ENCODE measurements at regions not wholly inside any gene's neighbourhood (a gene's known extent, or its start where the extent isn't known, plus 50 kb on each side); places are given as distances from the start of the nearest gene placed in this dataset.

DNA sequence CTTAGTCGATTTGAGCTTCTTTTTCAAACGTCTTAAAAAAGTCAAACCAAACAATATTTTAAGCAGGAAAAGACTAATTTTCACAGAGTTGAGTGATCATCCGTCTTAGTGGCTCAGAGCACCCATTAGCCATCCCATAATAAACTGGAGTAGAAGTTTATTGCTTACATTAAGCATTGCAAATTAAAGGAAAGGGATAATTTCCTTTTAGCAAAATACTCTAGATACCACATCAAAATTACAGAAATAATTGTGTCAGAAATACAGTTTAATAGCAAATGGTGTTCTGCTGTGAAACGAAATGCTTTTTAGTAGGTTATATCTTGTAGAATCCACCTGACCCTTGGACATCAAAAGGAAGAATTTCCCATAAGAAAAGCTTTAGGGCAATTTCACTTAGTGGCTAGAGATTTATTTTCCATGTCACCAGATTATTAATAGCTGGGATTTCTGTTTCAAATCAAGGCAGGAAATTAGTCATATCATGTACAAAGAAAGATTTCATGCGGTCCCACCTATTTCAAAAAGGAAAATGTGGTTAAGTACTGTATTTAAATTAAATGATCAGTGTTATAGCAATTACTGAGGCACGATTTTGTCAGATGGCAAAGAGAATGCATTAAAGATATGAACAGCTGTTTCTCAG lies 96.2 kb downstream of the NPTX2 start:
- H3K27ac ChIP-seq (ENCODE audit: low read length), result no peak overlapping the region
- TF ChIP-seq CTCF (IDR thresholded peaks at IDR 0.05; ENCODE audit: borderline replicate concordance, extremely low read depth, low read length, poor library complexity, severe bottlenecking) (no peak), EZH2 (IDR thresholded peaks at IDR 0.05; ENCODE audit: borderline replicate concordance, low read depth, low read length, severe bottlenecking) (no peak)
- no peak overlapping the region for H3K4me3 ChIP-seq (ENCODE audit: low read depth in 1 of 2, low read length in 2 of 2)
- H3K4me2 ChIP-seq (ENCODE audit: insufficient read depth, low read length), result no peak overlapping the region
- no peaks in the 10 kb centered on the region for H3K27me3 ChIP-seq (ENCODE audit: insufficient read depth, low read length, poor library complexity)
- no peaks in the 10 kb centered on the region for H3K9me3 ChIP-seq (ENCODE audit: insufficient read depth, low read length, severe bottlenecking)
- no peak for DNase-seq
- no peaks in the 10 kb centered on the region for H4K20me1 ChIP-seq (ENCODE audit: insufficient read depth, low read length)
- H3K36me3 ChIP-seq (ENCODE audit: insufficient read depth, low read length), result no peaks in the 10 kb centered on the region
- no peak overlapping the region for H3K9ac ChIP-seq (ENCODE audit: low read depth, low read length)
- H3K4me1 ChIP-seq (ENCODE audit: insufficient read depth, low read length), result no peaks in the 10 kb centered on the region
- ATAC-seq (ENCODE audit: insufficient read depth, low read depth), result no peak
- H2AFZ ChIP-seq (ENCODE audit: low read depth, low read length), result no peak overlapping the region
- no peaks in the 10 kb centered on the region for H3K79me2 ChIP-seq (ENCODE audit: insufficient read depth, low read length)

DNA sequence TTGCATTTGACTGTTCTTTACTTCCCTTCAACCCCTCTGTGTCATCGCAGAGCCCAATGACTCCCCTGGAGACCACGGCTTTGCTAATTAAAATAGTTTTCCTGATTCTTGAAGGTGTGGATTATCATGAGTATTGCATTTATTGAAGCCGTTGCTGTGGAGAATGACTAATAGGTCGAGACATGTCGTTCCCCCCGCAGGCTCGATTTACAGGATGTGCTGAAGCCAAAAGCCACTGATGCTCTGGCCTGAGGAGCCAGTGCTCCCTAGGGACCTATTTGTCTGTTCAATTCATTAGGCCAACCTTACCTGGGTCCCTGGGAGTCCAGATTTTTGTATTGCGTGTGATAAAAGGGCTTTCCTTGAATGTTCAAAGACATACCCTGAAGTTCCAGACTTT lies 102.3 kb downstream of the NPTX2 start:
- no peaks in the 10 kb centered on the region for H3K4me1 ChIP-seq (ENCODE audit: insufficient read depth, low read length)
- no peak overlapping the region for H3K4me2 ChIP-seq (ENCODE audit: insufficient read depth, low read length)
- H3K27ac ChIP-seq (ENCODE audit: low read length), result no peak overlapping the region
- H3K4me3 ChIP-seq (ENCODE audit: low read depth in 1 of 2, low read length in 2 of 2), result no peak overlapping the region
- no peaks in the 10 kb centered on the region for H3K79me2 ChIP-seq (ENCODE audit: insufficient read depth, low read length)
- no peaks in the 10 kb centered on the region for H3K36me3 ChIP-seq (ENCODE audit: insufficient read depth, low read length)
- no peaks in the 10 kb centered on the region for H3K9me3 ChIP-seq (ENCODE audit: insufficient read depth, low read length, severe bottlenecking)
- no peak overlapping the region for H3K9ac ChIP-seq (ENCODE audit: low read depth, low read length)
- H3K27me3 ChIP-seq (ENCODE audit: insufficient read depth, low read length, poor library complexity), result no peaks in the 10 kb centered on the region
- no peaks in the 10 kb centered on the region for H4K20me1 ChIP-seq (ENCODE audit: insufficient read depth, low read length)
- no peak for DNase-seq
- TF ChIP-seq CTCF (IDR thresholded peaks at IDR 0.05; ENCODE audit: borderline replicate concordance, extremely low read depth, low read length, poor library complexity, severe bottlenecking), result no peak
- TF ChIP-seq EZH2 (IDR thresholded peaks at IDR 0.05; ENCODE audit: borderline replicate concordance, low read depth, low read length, severe bottlenecking), result no peak
- no peak overlapping the region for H2AFZ ChIP-seq (ENCODE audit: low read depth, low read length)
- no peak for ATAC-seq (ENCODE audit: insufficient read depth, low read depth)

- no peak overlapping the region for H3K27ac ChIP-seq (ENCODE audit: low read length)
- no peaks in the 10 kb centered on the region for H3K27me3 ChIP-seq (ENCODE audit: insufficient read depth, low read length, poor library complexity)
These were observed 105.3 kb downstream of the NPTX2 start for GRCh38 chr7:98722402-98722801.

More at GRCh38 chr7:98722402-98722801, 105.3 kb downstream of the NPTX2 start:
- TF ChIP-seq EZH2 (IDR thresholded peaks at IDR 0.05; ENCODE audit: borderline replicate concordance, low read depth, low read length, severe bottlenecking) (no peak), CTCF (IDR thresholded peaks at IDR 0.05; ENCODE audit: borderline replicate concordance, extremely low read depth, low read length, poor library complexity, severe bottlenecking) (no peak)
- H3K36me3 ChIP-seq (ENCODE audit: insufficient read depth, low read length), result no peaks in the 10 kb centered on the region
- ATAC-seq (ENCODE audit: insufficient read depth, low read depth) (no peak), DNase-seq (no peak)
- no peaks in the 10 kb centered on the region for H3K79me2 ChIP-seq (ENCODE audit: insufficient read depth, low read length)
- H4K20me1 ChIP-seq (ENCODE audit: insufficient read depth, low read length), result no peaks in the 10 kb centered on the region
- no peaks in the 10 kb centered on the region for H3K4me1 ChIP-seq (ENCODE audit: insufficient read depth, low read length)
- H3K9ac ChIP-seq (ENCODE audit: low read depth, low read length), result no peak overlapping the region
- no peaks in the 10 kb centered on the region for H3K9me3 ChIP-seq (ENCODE audit: insufficient read depth, low read length, severe bottlenecking)
- H3K4me2 ChIP-seq (ENCODE audit: insufficient read depth, low read length), result no peak overlapping the region
- no peak overlapping the region for H2AFZ ChIP-seq (ENCODE audit: low read depth, low read length)
- no peak overlapping the region for H3K4me3 ChIP-seq (ENCODE audit: low read depth in 1 of 2, low read length in 2 of 2)
